Muscle layer of colon (tissue), 2 donors: ENCODE measurements at regions not wholly inside any gene's neighbourhood (a gene's known extent, or its start where the extent isn't known, plus 50 kb on each side); places are given as distances from the start of the nearest gene placed in this dataset.

Experiments
- H3K27ac ChIP-seq: one replicate; pipeline ENCODE4 v1.7.0; 2013; ENCODE audit warnings: low read depth, mild to moderate bottlenecking, low read length, moderate library complexity
- H3K27me3 ChIP-seq, 2 donors: one replicate each; pipeline ENCODE4 v1.7.0; 2013; ENCODE audit warnings: low read length in 2 of 2, mild to moderate bottlenecking in 2 of 2; ENCODE audit not compliant: insufficient read depth in 2 of 2, control insufficient read depth in 1 of 2
- H3K36me3 ChIP-seq: one replicate; pipeline ENCODE4 v1.7.0; 2013; ENCODE audit warnings: mild to moderate bottlenecking, low read length; ENCODE audit not compliant: insufficient read depth
- H3K4me1 ChIP-seq: one replicate; pipeline ENCODE4 v1.7.0; 2013; ENCODE audit warnings: mild to moderate bottlenecking, low read length; ENCODE audit not compliant: insufficient read depth
- H3K4me3 ChIP-seq, 2 donors: one replicate each; pipeline ENCODE4 v1.7.0; 2013; ENCODE audit warnings: low read length in 2 of 2, low read depth in 1 of 2, mild to moderate bottlenecking in 1 of 2, moderate library complexity in 1 of 2
- H3K9ac ChIP-seq: one replicate; pipeline ENCODE4 v1.7.0; 2013; ENCODE audit warnings: low read length
- H3K9me3 ChIP-seq: one replicate; pipeline ENCODE4 v1.7.0; 2013; ENCODE audit warnings: mild to moderate bottlenecking, low read length
- donor health status: abdominal sarcoma.
- donor health status: Adenocarcinoma of cecum.

DNA sequence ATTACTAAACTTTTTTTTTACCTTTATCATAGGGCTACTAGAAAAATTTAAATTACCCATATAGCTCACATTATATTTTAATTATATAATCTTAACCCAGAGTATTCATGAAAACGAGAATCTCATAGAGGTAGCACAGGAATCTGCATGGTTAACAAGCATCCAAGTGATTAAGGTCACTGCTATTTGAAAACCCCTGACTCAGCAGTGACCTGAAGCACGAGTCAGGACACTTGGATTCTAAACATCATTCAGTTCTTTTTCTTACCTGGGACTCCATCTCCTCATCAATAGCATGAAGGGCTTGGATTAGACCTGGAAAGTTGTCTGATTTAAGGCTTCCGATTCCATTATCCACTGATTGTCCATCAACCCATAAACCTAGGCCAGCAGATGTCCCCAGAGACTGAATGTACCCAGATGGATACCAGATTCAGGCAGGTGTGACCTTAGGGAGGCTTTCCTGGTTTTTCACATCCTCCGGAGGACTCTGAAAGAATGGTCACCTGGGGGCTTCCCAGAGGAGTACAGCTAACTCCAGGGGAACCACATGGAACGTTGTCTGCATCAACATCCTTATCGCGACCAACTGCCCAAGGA, 174.3 kb downstream of the SETD4 start:
- Histone ChIP-seq H3K27ac (no peak overlapping the region), H3K4me3 (no peak overlapping the region), H3K9ac (no peak overlapping the region), H3K36me3 (no peaks in the 10 kb centered on the region), H3K4me1 (no peaks in the 10 kb centered on the region), H3K27me3 (no peaks in the 10 kb centered on the region), H3K9me3 (no peaks in the 10 kb centered on the region)

DNA sequence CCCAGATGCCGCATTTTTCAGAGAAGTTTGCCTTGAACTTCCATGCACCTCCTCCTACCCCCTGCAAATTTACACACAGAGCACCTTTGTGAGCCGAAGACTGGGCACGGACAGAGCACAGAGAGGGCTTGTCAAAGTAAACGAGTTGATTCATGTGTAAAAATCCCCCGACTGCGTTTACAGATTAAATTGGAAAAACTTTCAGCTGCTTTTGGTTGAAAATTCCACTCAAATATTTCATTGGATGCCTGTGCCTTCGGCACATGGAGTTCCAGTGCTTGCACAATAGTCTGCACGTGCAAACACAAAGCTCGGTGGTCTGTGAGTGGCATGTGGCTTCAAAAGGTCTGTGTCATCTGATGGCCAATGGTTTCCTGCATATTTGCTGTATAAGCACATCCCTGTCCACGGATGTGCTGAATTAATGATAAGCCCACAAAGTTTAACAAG, 177.5 kb downstream of the SETD4 start:
- Histone ChIP-seq H3K4me3 (no peak overlapping the region), H3K36me3 (no peaks in the 10 kb centered on the region), H3K27ac (no peak overlapping the region), H3K9ac (no peak overlapping the region), H3K9me3 (no peaks in the 10 kb centered on the region), H3K4me1 (no peaks in the 10 kb centered on the region), H3K27me3 (no peaks in the 10 kb centered on the region)

DNA sequence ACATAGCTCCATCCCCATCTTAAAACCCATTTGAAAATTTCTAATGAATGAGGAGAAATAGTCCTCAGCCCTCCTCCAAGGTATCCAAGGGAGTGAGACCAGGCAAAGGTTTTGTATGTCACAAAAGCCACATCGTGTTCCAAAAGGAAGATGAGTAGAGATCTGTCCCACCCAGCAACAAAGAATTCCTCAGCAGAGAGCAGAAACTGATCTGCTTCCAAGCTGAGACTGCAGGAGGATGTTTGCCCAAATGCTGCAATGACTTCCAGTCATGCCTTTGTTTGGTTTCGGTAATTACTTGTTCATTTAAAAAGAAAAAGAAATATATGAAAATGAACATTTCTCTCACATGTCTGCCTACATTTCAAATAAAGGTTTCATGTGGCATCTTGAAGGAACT, 186.9 kb downstream of the SETD4 start:
- no peak overlapping the region for H3K9ac ChIP-seq
- H3K36me3 ChIP-seq = no peaks in the 10 kb centered on the region
- H3K9me3 ChIP-seq = no peaks in the 10 kb centered on the region
- H3K27me3 ChIP-seq = no peaks in the 10 kb centered on the region
- no peak overlapping the region for H3K4me3 ChIP-seq
- H3K27ac ChIP-seq = no peak overlapping the region
- no peaks in the 10 kb centered on the region for H3K4me1 ChIP-seq

DNA sequence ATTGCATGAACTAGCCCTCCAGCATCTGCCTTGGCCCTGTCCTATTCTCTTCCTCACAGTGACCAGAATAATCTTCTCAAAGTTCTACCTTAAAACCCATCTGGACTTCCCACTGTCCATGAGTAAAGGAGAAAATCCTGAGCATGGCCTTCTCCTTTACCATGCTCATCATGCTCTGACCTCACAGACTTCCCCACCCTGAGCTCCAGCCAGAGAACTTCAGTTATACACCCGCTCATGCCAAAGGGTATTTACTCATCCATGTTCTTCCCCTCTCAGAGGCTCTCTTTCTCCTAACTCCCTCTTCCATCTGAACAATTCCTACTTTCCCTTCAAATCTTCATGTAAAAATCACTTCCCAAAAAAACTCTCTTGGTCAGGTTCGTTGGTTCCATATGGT, 188.4 kb downstream of the SETD4 start:
- no peaks in the 10 kb centered on the region for H3K36me3 ChIP-seq
- no peaks in the 10 kb centered on the region for H3K9me3 ChIP-seq
- H3K27me3 ChIP-seq = no peaks in the 10 kb centered on the region
- H3K27ac ChIP-seq = no peak overlapping the region
- no peak overlapping the region for H3K9ac ChIP-seq
- H3K4me3 ChIP-seq = no peak overlapping the region
- no peaks in the 10 kb centered on the region for H3K4me1 ChIP-seq

DNA sequence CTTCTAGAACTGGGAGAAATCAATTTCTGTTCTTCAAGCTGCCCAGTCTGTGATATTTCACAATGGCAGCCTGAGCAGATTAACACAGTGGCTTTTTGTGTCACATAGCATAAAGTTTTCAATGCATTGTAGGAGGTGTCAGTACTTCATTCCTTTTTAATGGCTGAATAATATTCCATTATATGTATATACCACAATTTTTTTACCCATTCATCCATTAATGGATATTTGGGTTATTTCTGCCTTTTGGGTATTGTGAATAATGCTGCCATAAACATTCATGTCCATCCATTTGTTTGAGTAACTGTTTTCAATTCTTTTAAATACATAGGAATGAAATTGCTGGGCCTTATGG, 191.5 kb downstream of the SETD4 start:
- Histone ChIP-seq H3K27ac (no peak overlapping the region), H3K9ac (no peak overlapping the region), H3K4me3 (no peak overlapping the region), H3K9me3 (no peaks in the 10 kb centered on the region), H3K4me1 (no peaks in the 10 kb centered on the region), H3K36me3 (no peaks in the 10 kb centered on the region), H3K27me3 (no peaks in the 10 kb centered on the region)

DNA sequence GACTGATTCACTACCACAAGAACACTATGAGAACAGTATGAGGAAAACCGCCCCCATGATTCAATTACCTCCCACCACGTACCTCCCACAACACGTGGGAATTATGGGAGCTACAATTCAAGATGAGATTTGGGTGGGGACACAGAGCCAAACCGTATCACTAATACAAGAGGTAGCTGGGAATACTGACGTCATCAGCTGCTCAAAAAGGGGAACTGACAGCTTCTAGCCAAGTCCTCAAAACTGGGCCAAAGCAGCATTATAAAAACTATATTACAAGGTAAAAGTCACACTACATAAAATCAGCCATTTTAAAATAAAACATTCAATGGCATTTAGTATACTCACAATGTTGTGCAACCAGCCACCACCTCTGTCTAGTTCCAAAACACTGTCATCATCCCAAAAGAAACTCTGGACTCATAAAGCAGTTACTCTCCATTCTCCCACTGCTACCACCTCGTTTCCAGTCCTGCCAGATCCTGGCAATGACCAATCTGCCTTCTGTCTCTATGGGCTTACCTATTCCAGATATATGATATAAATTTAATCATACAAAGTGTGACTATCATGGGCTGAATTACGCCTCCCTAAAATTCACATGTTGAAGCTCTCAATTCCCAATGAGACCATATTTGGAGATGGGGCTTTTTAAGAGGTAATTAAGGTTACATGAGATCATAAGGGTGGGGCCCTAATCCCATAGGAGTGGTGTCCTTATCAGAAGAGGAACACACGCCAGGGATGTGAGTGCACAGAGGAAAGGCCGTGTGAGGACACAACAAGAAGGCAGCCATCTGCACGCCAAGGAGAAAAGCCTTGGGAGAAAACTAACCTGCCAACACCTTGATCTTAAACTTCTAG, 192.1 kb downstream of the SETD4 start:
- H3K9ac ChIP-seq = no peak overlapping the region
- H3K27ac ChIP-seq = no peak overlapping the region
- H3K4me3 ChIP-seq = no peak overlapping the region
- H3K9me3 ChIP-seq = no peaks in the 10 kb centered on the region
- H3K27me3 ChIP-seq = no peaks in the 10 kb centered on the region
- H3K36me3 ChIP-seq = no peaks in the 10 kb centered on the region
- no peaks in the 10 kb centered on the region for H3K4me1 ChIP-seq

DNA sequence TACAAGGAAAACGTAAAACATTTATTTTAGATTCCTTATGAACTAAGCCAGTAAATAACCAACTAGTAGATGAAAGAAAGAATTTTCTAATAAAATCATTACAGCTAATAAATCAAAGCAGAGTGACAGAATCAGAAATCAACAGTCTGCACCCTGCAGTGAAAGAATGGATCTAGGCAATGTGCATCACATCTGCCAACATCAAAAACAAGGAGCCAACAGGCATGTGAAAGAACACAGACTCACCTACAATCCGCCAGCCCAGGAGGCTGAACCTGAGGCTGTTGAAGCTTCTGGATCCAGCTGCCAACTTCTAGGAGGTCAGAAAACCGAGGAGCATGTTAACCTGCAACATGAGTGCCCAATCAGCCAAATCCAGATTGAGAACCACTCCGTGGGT, 196.3 kb downstream of the SETD4 start:
- Histone ChIP-seq H3K27ac (no peak overlapping the region), H3K36me3 (no peaks in the 10 kb centered on the region)

DNA sequence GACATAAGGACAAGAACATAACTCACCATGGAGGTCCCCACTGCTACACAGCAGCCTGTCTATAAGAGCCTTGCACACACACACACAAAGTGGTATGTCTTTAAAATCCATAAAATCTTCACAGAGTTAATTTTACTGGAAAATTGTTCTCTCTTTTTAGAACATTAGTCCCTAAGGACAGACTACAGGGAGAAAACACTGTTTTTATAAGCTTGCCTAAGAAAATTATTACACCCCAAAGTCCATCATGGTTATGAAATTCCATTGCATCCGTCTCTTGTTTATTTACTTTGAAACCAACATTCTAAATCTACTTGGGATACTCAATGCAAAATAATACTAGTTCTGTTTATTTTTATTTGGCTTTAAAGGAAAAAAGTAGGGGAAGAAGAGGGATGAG, 197.4 kb downstream of the SETD4 start:
- Histone ChIP-seq H3K36me3 (no peaks in the 10 kb centered on the region), H3K4me1 (no peaks in the 10 kb centered on the region), H3K4me3 (no peak overlapping the region), H3K9ac (no peak overlapping the region), H3K27ac (no peak overlapping the region), H3K27me3 (no peaks in the 10 kb centered on the region), H3K9me3 (no peaks in the 10 kb centered on the region)

More for the DNA sequence above, 196.3 kb downstream of the SETD4 start:
- Histone ChIP-seq H3K4me1 (no peaks in the 10 kb centered on the region), H3K27me3 (no peaks in the 10 kb centered on the region), H3K9ac (no peak overlapping the region), H3K9me3 (no peaks in the 10 kb centered on the region), H3K4me3 (no peak overlapping the region)

DNA sequence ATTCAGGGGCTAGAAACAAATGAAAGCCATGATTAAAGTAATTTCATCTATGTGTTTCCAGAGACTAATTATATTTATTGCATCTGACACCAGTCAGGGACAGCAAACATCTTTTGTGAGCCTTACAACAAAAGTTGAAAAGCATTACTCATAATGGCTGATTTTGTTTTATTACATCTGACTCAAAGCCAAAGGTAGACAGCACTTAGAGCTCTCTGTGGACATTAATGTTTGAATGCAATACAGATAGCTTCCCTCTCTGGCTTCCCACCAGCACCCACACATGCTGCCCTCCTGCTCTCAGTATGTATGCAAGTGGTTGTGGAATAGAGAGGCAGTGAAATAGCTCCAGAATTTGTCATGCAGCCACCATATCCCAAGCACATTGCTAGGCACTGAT, 198.7 kb downstream of the SETD4 start:
- no peak overlapping the region for H3K9ac ChIP-seq
- H3K4me1 ChIP-seq = no peaks in the 10 kb centered on the region
- H3K9me3 ChIP-seq = no peaks in the 10 kb centered on the region
- no peak overlapping the region for H3K4me3 ChIP-seq
- H3K27ac ChIP-seq = no peak overlapping the region
- no peaks in the 10 kb centered on the region for H3K36me3 ChIP-seq
- no peaks in the 10 kb centered on the region for H3K27me3 ChIP-seq

DNA sequence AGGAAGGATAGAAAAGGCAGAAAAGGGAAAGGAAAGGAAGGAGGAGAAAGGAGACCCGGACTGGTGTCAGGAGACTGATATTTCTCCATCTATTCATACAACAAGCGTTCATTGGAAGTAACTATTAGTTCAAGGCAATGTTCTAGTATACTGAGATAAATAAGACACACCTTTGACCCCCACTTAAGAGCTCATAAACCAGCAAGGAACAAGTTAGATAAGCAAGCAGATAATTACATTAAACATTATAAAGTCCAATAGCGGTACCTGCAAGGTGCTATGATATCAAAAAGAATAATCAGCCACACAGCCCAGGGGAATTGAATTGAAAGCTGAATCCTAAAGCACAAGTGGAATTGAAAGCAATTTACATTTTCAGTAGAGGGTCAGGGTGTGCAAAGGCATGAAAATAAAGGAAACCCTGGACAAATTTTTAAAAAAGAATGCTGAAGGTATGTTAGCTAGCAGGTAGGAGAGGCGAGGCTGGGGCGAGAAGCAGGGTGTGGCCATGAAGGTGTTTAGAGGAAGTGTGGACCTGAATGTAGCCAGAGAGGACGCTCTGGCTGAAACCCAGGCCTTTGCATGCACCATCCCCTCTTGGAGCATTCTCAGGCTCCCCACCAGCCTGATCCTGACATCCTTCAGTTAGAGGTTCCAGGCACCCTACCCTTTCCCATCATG, 200.0 kb downstream of the SETD4 start:
- Histone ChIP-seq H3K27me3 (no peaks in the 10 kb centered on the region), H3K9me3 (no peaks in the 10 kb centered on the region), H3K9ac (no peak overlapping the region), H3K4me1 (no peaks in the 10 kb centered on the region), H3K36me3 (no peaks in the 10 kb centered on the region), H3K4me3 (no peak overlapping the region), H3K27ac (no peak overlapping the region)

DNA sequence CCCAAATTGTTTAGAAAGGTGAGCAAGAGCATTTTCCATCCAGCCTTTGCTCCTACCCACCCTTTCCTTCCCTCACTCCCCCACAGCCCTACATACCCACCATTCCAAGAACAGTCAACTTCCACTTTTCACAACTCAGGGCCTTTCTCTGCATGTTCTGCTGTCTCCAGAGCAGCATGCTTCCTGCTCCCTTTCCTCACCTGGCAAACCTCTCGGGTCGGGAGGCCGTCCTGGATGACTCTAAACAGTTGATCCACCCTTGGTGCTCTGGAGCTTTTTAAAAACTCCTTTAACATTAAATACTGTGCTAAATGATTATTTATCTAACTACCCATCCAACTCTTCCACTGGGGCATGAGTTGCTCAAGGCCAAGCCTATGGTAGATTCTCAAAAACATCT, 200.6 kb downstream of the SETD4 start:
- Histone ChIP-seq H3K9ac (no peak overlapping the region), H3K36me3 (no peaks in the 10 kb centered on the region), H3K4me3 (no peak overlapping the region), H3K27me3 (no peaks in the 10 kb centered on the region), H3K9me3 (no peaks in the 10 kb centered on the region), H3K27ac (no peak overlapping the region), H3K4me1 (no peaks in the 10 kb centered on the region)
